Mesodermal cell (in vitro differentiated cells): ENCODE measurements at regions not wholly inside any gene's neighbourhood (a gene's known extent, or its start where the extent isn't known, plus 50 kb on each side); places are given as distances from the start of the nearest gene placed in this dataset.

Experiments
- H3K27ac ChIP-seq: 2 replicates; pipeline ENCODE4 v1.7.0; 2013; ENCODE audit warnings: mild to moderate bottlenecking, low read depth, low read length, moderate library complexity; ENCODE audit not compliant: severe bottlenecking
- H3K36me3 ChIP-seq: 2 replicates; pipeline ENCODE4 v1.7.1; 2013; ENCODE audit warnings: mild to moderate bottlenecking, low read length, moderate library complexity; ENCODE audit not compliant: control insufficient read depth, insufficient read depth
- H3K4me1 ChIP-seq: one replicate; pipeline ENCODE4 v1.7.1; 2013; ENCODE audit warnings: mild to moderate bottlenecking, low read length; ENCODE audit not compliant: insufficient read depth, control insufficient read depth, poor library complexity, severe bottlenecking
- H3K4me3 ChIP-seq: 2 replicates; pipeline ENCODE4 v1.7.0; 2013; ENCODE audit warnings: low read length, control low read depth, mild to moderate bottlenecking; ENCODE audit not compliant: insufficient read depth, poor library complexity, severe bottlenecking; ENCODE audit errors: extremely low read depth
- H3K9me3 ChIP-seq: 2 replicates; pipeline ENCODE4 v1.7.1; 2013; ENCODE audit warnings: mild to moderate bottlenecking, low read length, moderate library complexity; ENCODE audit not compliant: control insufficient read depth
- WGBS, 2 experiments: methylation state at CpG; one replicate each; pipeline ENCODE4 v1.1.5; 2013; ENCODE audit warnings: missing lambda C conversion rate in 2 of 2; ENCODE audit not compliant: insufficient coverage in 2 of 2; 5-methylcytosine and 5-hydroxymethylcytosine counted together

DNA sequence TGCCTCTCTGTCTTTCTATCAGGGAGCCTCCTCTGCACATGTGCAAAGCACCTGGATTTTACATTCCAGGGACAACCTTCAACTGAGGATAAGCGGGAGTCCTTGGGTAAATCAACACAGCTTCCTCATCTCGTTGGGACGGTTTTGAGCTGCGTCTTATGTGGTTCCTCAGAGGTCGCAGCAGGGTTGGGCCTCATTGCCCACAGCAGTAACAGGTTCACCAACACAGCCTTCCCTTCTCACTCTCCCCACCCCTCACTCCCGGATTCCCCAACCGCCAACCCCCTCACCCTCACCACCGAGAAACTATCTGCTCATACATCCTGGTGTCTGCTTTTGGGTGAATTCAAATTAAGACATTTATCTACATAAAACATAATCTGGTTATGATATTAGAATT, 155.8 kb upstream of the GGTLC1 start:
- WGBS, 2 experiments, result 39 to 79% methylated on average over 4 to 5 of the region's 8 CpGs
- no peak overlapping the region for H3K27ac ChIP-seq
- H3K4me1 ChIP-seq, result no peaks in the 10 kb centered on the region

GRCh38 chr20:24141111-24141510, 152.5 kb upstream of the GGTLC1 start:
- no peak overlapping the region for H3K27ac ChIP-seq
- H3K9me3 ChIP-seq, result peaks cover 7% of the 10 kb centered on the region
- no peaks in the 10 kb centered on the region for H3K4me1 ChIP-seq
- no peaks in the 10 kb centered on the region for H3K36me3 ChIP-seq
- H3K4me3 ChIP-seq, result no peak overlapping the region
- 79 to 88% methylated on average over 4 to 6 of the region's 6 CpGs for WGBS, 2 experiments

More for the DNA sequence above, 155.8 kb upstream of the GGTLC1 start:
- Histone ChIP-seq H3K36me3 (no peaks in the 10 kb centered on the region), H3K9me3 (peaks cover 7% of the 10 kb centered on the region), H3K4me3 (no peak overlapping the region)

GRCh38 chr20:24139846-24140245, 151.3 kb upstream of the GGTLC1 start:
- H3K9me3 ChIP-seq, result peaks cover 7% of the 10 kb centered on the region
- 80 to 88% methylated on average over 1 of the region's 1 CpG for WGBS, 2 experiments
- no peaks in the 10 kb centered on the region for H3K36me3 ChIP-seq
- no peak overlapping the region for H3K27ac ChIP-seq
- H3K4me1 ChIP-seq, result peaks cover under 1% of the 10 kb centered on the region
- no peak overlapping the region for H3K4me3 ChIP-seq

DNA sequence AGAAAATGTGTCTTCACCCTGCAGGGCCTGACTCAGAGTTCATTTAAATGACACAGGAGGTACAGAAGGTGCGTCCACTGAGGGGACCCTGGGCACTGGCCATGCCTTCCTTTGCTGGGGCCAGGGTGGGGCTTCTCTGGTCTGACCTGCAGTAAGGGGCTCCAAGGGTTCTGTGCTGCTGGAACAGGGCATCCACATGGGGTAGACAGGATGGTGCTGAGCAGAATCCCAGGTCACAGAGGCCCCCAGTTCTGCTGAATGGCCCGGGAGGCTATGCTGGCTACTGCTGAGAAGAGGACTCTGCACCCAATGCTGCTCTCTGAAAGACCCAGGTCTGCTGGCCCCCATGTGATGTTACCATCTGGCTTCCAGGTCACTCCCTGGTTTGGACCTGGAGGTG, 150.4 kb upstream of the GGTLC1 start:
- Histone ChIP-seq H3K36me3 (no peaks in the 10 kb centered on the region), H3K27ac (no peak overlapping the region), H3K9me3 (peaks cover 7% of the 10 kb centered on the region), H3K4me3 (no peak overlapping the region), H3K4me1 (peaks cover 6% of the 10 kb centered on the region)
- WGBS, 2 experiments, result 71 to 100% methylated on average over 1 to 2 of the region's 2 CpGs

GRCh38 chr20:24138196-24138857, 149.7 kb upstream of the GGTLC1 start:
- Histone ChIP-seq H3K4me3 (no peak overlapping the region), H3K27ac (no peak overlapping the region), H3K36me3 (no peaks in the 10 kb centered on the region), H3K9me3 (peaks cover 7% of the 10 kb centered on the region), H3K4me1 (peaks cover 6% of the 10 kb centered on the region)
- WGBS, 2 experiments, result 84 to 87% methylated on average over 5 of the region's 5 CpGs

GRCh38 chr20:24136659-24137246, 148.2 kb upstream of the GGTLC1 start:
- H3K4me1 ChIP-seq, result peaks cover 6% of the 10 kb centered on the region
- H3K36me3 ChIP-seq, result no peaks in the 10 kb centered on the region
- H3K27ac ChIP-seq, result no peak overlapping the region
- no peak overlapping the region for H3K4me3 ChIP-seq
- no CpG with 5 or more reads among the region's 2 CpGs for WGBS, 2 experiments
- H3K9me3 ChIP-seq, result peaks cover 7% of the 10 kb centered on the region

DNA sequence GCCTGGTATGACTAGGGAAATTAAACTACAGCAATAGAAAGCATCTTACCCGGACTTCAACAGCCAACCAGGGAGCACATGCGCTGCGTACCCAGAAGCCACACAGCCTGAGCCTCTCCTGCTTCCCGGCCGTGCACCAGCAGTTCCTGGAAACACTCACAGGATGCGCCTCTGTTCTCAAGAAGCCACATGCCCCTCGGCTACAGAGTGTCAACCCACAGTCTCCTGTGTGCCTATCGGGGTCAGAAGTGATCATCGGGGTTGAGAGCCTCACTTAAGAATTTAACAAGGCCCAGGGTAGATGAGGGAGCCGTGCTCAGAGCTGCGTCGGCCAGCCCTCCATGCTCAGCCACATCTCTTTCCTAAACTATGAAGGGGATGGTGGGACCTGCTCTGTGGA, 147.2 kb upstream of the GGTLC1 start:
- 92% methylated on average over 9 to 11 of the region's 12 CpGs for WGBS, 2 experiments
- H3K9me3 ChIP-seq, result peaks cover 1% of the 10 kb centered on the region
- H3K36me3 ChIP-seq, result no peaks in the 10 kb centered on the region
- no peak overlapping the region for H3K27ac ChIP-seq
- H3K4me1 ChIP-seq, result peaks cover 6% of the 10 kb centered on the region
- H3K4me3 ChIP-seq, result no peak overlapping the region

- Histone ChIP-seq H3K4me1 (peaks cover 6% of the 10 kb centered on the region), H3K27ac (no peak overlapping the region), H3K4me3 (no peak overlapping the region), H3K36me3 (no peaks in the 10 kb centered on the region), H3K9me3 (no peaks in the 10 kb centered on the region)
- 94 to 95% methylated on average over 18 to 21 of the region's 22 CpGs for WGBS, 2 experiments
Observed at GRCh38 chr20:24134930-24135329, 146.4 kb upstream of the GGTLC1 start.

GRCh38 chr20:24134284-24134683, 145.7 kb upstream of the GGTLC1 start:
- peaks cover 6% of the 10 kb centered on the region for H3K4me1 ChIP-seq
- no peaks in the 10 kb centered on the region for H3K36me3 ChIP-seq
- no peak overlapping the region for H3K27ac ChIP-seq
- H3K4me3 ChIP-seq, result no peak overlapping the region
- no peaks in the 10 kb centered on the region for H3K9me3 ChIP-seq
- WGBS, 2 experiments, result 92% methylated on average over 2 of the region's 3 CpGs; no CpG with 5 or more reads in 1 of the 2 experiments

- Histone ChIP-seq H3K36me3 (no peaks in the 10 kb centered on the region), H3K9me3 (no peaks in the 10 kb centered on the region), H3K4me1 (peaks cover 6% of the 10 kb centered on the region), H3K27ac (no peak overlapping the region), H3K4me3 (no peak overlapping the region)
Observed at GRCh38 chr20:24132246-24132645, 143.7 kb upstream of the GGTLC1 start.

DNA sequence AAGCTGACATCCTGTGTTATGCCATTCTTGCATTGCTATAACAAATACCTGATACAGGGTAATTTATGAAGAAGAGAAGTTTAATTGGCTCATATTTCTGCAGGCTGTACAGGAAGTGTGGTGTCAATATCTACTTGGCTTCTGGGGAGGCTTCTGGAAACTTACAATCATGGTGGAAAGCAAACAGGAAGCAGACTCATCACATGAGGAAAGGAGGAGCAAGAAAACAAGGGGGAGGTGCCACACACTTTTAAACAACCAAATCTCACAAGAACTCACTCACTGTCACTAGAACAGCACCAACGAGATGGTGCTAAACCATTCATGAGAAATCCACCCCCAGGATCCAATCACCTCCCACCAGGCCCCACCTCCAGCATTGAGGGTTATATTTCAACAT, 143.1 kb upstream of the GGTLC1 start:
- 63 to 100% methylated on average over 1 of the region's 1 CpG for WGBS, 2 experiments
- no peaks in the 10 kb centered on the region for H3K36me3 ChIP-seq
- peaks cover 6% of the 10 kb centered on the region for H3K4me1 ChIP-seq
- H3K4me3 ChIP-seq, result no peak overlapping the region
- no peak overlapping the region for H3K27ac ChIP-seq
- no peaks in the 10 kb centered on the region for H3K9me3 ChIP-seq
